Keratinocyte (primary cell): ENCODE measurements at regions not wholly inside any gene's neighbourhood (a gene's known extent, or its start where the extent isn't known, plus 50 kb on each side); places are given as distances from the start of the nearest gene placed in this dataset.

Experiments used
- EZH2 ChIP-seq: IDR thresholded peaks from one replicate; pipeline ENCODE4 v1.6.1; 2012; ENCODE audit warnings: inconsistent platforms, mild to moderate bottlenecking, low read length, moderate library complexity
- TF ChIP-seq, protein P1 (sequence below), 3 experiments: IDR thresholded peaks in 1 of 3; conservative IDR thresholded peaks in 1 of 3; optimal IDR thresholded peaks in 1 of 3; 2 replicates in 2 of 3; 3 replicates in 1 of 3; pipeline versions ENCODE3 to v1.5.1; 2011; ENCODE audit warnings: low read length in 3 of 3, mild to moderate bottlenecking in 3 of 3, moderate library complexity in 2 of 3, control low read depth in 1 of 3, inconsistent platforms in 1 of 3; ENCODE audit not compliant: insufficient read depth in 2 of 3; ENCODE audit errors: extremely low read depth in 1 of 3

DNA sequence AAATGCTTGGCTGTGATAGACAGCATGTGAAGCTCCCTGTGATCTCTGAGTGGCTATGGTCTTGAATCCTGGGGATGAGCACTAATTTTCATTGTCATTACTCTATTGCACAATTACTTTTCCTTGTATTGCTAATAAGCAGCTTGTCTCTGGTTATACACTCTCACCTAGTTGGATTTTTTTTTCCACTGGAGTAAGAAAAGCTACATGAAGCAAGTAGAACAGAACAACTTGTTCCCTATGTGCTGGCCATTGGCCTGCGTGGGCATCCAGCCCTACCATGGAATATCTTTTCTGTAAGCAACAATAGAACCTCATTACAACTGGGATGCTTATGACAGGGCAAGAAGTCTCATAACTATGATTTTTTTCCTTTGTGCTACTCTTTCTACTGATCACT is 807.4 kb downstream of the TNS3 start:
- TF ChIP-seq, protein P1, sequence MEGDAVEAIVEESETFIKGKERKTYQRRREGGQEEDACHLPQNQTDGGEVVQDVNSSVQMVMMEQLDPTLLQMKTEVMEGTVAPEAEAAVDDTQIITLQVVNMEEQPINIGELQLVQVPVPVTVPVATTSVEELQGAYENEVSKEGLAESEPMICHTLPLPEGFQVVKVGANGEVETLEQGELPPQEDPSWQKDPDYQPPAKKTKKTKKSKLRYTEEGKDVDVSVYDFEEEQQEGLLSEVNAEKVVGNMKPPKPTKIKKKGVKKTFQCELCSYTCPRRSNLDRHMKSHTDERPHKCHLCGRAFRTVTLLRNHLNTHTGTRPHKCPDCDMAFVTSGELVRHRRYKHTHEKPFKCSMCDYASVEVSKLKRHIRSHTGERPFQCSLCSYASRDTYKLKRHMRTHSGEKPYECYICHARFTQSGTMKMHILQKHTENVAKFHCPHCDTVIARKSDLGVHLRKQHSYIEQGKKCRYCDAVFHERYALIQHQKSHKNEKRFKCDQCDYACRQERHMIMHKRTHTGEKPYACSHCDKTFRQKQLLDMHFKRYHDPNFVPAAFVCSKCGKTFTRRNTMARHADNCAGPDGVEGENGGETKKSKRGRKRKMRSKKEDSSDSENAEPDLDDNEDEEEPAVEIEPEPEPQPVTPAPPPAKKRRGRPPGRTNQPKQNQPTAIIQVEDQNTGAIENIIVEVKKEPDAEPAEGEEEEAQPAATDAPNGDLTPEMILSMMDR (optimal IDR thresholded peaks at IDR 0.05 in 1 of 3, IDR thresholded peaks at IDR 0.05 in 1 of 3, conservative IDR thresholded peaks at IDR 0.05 in 1 of 3; ENCODE audit: extremely low read depth in 1 of 3, insufficient read depth in 2 of 3, low read length in 3 of 3): no peak
- TF ChIP-seq EZH2: no peak
